ENCODE measurements at regions not wholly inside any gene's neighbourhood (a gene's known extent, or its start where the extent isn't known, plus 50 kb on each side); places are given as distances from the start of the nearest gene placed in this dataset.

DNA sequence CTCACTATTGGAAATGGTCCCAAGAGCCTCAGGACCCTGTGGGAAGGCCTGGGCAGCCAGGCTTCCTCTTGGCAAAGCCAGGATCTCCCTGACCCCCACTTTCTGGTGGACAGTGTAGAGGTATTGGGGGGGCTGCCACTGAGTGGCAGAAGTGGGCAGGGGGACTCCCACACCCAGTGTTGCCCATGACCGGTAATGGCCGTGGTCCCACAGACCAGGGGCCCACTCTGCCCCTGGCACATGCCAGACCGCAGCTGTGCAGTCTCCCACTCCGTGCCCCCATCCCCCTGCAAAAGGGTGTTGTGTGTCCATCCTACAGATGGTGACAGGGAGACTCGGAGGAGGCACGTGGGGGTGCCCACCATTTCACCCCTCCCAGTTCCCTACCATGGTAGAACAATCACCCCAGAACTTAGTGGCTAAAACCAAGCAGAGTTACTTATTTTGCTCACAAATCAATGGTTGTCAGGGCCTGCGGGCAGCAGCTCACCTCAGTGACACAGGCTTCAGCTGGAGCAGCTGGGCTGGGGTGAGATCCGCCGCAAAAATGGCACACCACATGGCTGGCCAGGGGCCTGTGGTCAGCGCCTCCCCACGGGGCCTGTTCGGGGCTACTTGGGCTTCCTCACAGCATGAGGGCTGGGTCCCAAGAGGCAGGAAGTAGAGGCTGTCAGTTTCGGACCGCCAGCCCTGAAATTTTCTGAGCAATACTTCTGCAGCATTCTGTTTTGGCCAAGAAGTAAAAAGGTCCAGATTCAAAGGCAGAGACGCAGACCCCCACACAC lies 59.0 kb upstream of the ZNF469 start:
- Histone ChIP-seq H3K4me1 (no peaks in the 10 kb centered on the region), H3K36me3 (no peaks in the 10 kb centered on the region)

DNA sequence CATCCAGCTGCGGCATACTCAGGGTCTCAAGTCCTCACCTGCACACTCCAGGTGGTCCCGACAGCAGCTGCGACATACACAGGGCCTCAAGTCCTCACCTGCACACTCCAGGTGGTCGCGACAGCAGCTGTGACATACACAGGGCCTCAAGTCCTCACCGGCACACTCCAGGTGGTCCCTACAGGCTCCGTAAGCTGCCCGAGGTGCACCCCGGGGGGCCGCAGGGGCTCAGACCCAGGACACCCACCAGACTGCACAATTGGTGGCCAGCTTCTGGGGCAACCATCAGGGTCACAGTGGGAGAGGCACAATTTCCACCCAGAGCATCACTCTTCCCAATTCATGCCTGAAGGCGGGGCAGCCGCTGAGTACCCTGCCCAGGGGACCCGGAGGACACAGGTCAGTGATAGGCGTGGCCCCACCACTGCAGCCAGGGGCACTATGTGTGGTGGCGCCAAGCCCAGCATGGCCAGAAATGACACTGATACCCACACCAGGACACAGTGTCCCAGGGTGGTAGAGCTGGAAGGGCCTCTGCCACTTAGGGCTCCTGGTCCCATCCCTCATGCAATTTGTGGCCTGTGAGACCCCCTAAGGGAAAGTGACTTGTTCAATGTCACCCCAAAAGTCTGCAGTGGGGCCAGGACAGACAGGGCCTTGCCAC lies 57.5 kb upstream of the ZNF469 start:
- Histone ChIP-seq H3K4me1 (no peaks in the 10 kb centered on the region), H3K9me3 (no peaks in the 10 kb centered on the region), H3K27me3 (no peaks in the 10 kb centered on the region), H3K27ac (no peak overlapping the region), H3K36me3 (no peaks in the 10 kb centered on the region), H3K4me3 (replicated peaks in 1 of 3) (no peak overlapping the region)
- TF ChIP-seq, protein P1, sequence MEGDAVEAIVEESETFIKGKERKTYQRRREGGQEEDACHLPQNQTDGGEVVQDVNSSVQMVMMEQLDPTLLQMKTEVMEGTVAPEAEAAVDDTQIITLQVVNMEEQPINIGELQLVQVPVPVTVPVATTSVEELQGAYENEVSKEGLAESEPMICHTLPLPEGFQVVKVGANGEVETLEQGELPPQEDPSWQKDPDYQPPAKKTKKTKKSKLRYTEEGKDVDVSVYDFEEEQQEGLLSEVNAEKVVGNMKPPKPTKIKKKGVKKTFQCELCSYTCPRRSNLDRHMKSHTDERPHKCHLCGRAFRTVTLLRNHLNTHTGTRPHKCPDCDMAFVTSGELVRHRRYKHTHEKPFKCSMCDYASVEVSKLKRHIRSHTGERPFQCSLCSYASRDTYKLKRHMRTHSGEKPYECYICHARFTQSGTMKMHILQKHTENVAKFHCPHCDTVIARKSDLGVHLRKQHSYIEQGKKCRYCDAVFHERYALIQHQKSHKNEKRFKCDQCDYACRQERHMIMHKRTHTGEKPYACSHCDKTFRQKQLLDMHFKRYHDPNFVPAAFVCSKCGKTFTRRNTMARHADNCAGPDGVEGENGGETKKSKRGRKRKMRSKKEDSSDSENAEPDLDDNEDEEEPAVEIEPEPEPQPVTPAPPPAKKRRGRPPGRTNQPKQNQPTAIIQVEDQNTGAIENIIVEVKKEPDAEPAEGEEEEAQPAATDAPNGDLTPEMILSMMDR (IDR thresholded peaks at IDR 0.05): no peak
- no peak for TF ChIP-seq POLR2A (IDR thresholded peaks at IDR 0.05)
- intact Hi-C loops (cut with DNase I): no loop called here
- WGBS, 2 donors: 96 to 100% methylated on average over 1 to 8 of the region's 15 CpGs
- DNase-seq: no peak

More for the DNA sequence above, 59.0 kb upstream of the ZNF469 start:
- no peak for TF ChIP-seq POLR2A (IDR thresholded peaks at IDR 0.05)
- TF ChIP-seq, protein P1 (IDR thresholded peaks at IDR 0.05): no peak
- H3K4me3 ChIP-seq (replicated peaks in 1 of 3): no peak overlapping the region
- DNase-seq: no peak
- intact Hi-C loops (cut with DNase I): no loop called here
- H3K27ac ChIP-seq: no peak overlapping the region
- no peaks in the 10 kb centered on the region for H3K27me3 ChIP-seq
- 93 to 95% methylated on average over 7 to 11 of the region's 15 CpGs for WGBS, 2 donors
- H3K9me3 ChIP-seq: no peaks in the 10 kb centered on the region

DNA sequence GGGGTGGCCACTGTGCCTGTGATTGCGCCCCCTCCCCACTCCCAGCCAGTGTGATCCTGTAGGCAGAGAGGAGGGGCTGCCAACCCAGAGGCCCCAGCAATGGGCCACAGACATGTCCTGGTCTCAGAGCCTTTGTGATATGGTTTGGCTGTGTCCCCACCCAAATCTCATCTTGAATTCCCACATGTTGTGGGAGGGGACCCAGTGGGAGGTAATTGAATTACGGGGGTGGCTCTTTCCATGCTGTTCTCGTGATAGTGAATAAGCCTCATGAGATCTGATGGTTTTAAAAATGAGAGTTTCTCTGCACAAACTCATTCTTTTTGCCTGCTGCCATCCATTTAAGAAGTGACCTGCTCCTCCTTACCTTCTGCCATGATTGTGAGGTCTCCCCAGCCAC lies 56.8 kb upstream of the ZNF469 start:
- Histone ChIP-seq H3K4me1 (no peaks in the 10 kb centered on the region), H3K27ac (no peak overlapping the region), H3K27me3 (no peaks in the 10 kb centered on the region), H3K36me3 (no peaks in the 10 kb centered on the region), H3K4me3 (replicated peaks in 1 of 3) (no peak overlapping the region), H3K9me3 (no peaks in the 10 kb centered on the region)
- no peak for DNase-seq
- TF ChIP-seq POLR2A (IDR thresholded peaks at IDR 0.05): no peak
- TF ChIP-seq, protein P1 (IDR thresholded peaks at IDR 0.05): no peak
- 93 to 98% methylated on average over 3 of the region's 3 CpGs for WGBS, 2 donors
- intact Hi-C loops (cut with DNase I): no loop called here

DNA sequence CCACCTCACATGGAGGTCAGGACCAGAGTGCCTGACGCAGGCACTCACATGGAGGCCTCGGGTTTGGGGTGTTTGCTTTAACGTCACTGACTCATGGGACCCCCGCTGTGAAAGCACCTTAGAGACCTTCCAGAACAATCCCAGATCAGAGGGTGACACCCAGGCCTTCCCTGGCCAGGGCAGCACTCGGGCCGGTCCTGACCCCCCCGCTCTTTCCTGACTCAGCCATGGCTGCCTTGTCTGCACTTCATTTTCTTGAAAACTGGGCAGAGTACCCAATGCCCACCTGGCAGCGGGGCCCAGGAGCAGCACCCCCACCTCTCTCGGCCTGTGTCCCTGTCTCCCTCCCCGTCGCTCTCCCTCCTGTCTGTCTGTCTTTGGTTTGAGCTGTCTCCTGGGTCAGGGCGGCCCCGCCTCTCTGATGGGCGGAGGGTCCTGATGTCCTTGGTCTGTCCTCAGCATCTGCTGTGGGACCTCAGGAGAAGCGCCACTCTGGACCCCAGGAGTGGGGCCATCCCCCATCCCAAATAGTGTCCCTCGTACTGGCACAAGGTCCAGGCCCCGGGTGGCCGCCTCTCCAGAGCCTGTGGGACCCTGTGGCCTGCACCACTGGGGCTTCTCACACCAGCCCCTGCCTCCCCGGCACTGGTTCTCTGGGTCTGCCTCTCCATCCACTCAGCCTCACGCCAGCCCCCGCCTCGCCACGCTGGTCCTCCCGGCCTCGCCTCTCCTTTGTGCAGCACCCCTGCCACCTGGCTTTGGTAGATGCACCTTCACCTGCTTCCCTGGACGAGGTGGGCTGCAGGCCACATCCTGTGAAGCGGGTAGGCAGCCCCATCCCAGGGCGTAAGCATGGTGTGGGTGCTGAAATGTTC lies 55.9 kb upstream of the ZNF469 start:
- Histone ChIP-seq H3K27me3 (no peaks in the 10 kb centered on the region), H3K4me1 (no peaks in the 10 kb centered on the region), H3K36me3 (no peaks in the 10 kb centered on the region), H3K4me3 (replicated peaks in 1 of 3) (no peak overlapping the region), H3K9me3 (no peaks in the 10 kb centered on the region), H3K27ac (no peak overlapping the region)
- no peak for DNase-seq
- intact Hi-C loops (cut with DNase I): no loop called here
- TF ChIP-seq POLR2A (IDR thresholded peaks at IDR 0.05): no peak
- TF ChIP-seq, protein P1 (IDR thresholded peaks at IDR 0.05): no peak
- WGBS, 2 donors: 90 to 95% methylated on average over 26 to 28 of the region's 28 CpGs
